Neural cell (in vitro differentiated cells): ENCODE measurements at regions not wholly inside any gene's neighbourhood (a gene's known extent, or its start where the extent isn't known, plus 50 kb on each side); places are given as distances from the start of the nearest gene placed in this dataset.

ENCODE experiments used
- H2AFZ ChIP-seq: fragments of 200-600, 300-800 bp; sonication (generic), shearing (Covaris generic); 2 replicates; pipeline ENCODE4 v1.6.0; 2014; ENCODE audit warnings: low read depth, mild to moderate bottlenecking, antibody characterized with exemption, low read length, moderate library complexity
- H3F3A ChIP-seq: fragments of 200-600 bp; shearing (Covaris generic); 2 replicates; pipeline ENCODE4 v1.6.1; 2016; ENCODE audit warnings: mild to moderate bottlenecking, moderate library complexity, mixed read lengths, antibody characterized with exemption, low read length; ENCODE audit not compliant: insufficient read depth, poor library complexity, severe bottlenecking
- H3K27ac ChIP-seq: fragments of 200-600, 300-800 bp; sonication (generic), shearing (Covaris generic); 2 replicates; pipeline ENCODE4 v1.5.1; 2014; ENCODE audit warnings: mild to moderate bottlenecking, low read length, moderate library complexity
- H3K27me3 ChIP-seq: fragments of 300-800, 200-600 bp; sonication (generic), shearing (Covaris generic); 2 replicates; pipeline ENCODE4 v1.6.0; 2014; ENCODE audit warnings: mild to moderate bottlenecking, low read depth, low read length, moderate library complexity; ENCODE audit not compliant: insufficient read depth
- H3K36me3 ChIP-seq: fragments of 300-800, 200-600 bp; sonication (generic), shearing (Covaris generic); 2 replicates; pipeline ENCODE4 v1.5.1; 2014; ENCODE audit warnings: mild to moderate bottlenecking, antibody characterized with exemption, low read length, moderate library complexity; ENCODE audit not compliant: insufficient read depth
- H3K4me2 ChIP-seq: fragments of 300-800, 200-600 bp; sonication (generic), shearing (Covaris generic); 2 replicates; pipeline ENCODE4 v1.6.0; 2014; ENCODE audit warnings: mild to moderate bottlenecking, low read length
- H3K4me3 ChIP-seq: fragments of 300-800, 200-600 bp; sonication (generic), shearing (Covaris generic); 2 replicates; pipeline ENCODE4 v1.5.1; 2014; ENCODE audit warnings: mild to moderate bottlenecking, low read length, moderate library complexity
- H3K79me2 ChIP-seq: fragments of 200-600 bp; shearing (Covaris generic); replicated peaks from 2 replicates; pipeline ENCODE4 v1.6.0; 2014; ENCODE audit warnings: mild to moderate bottlenecking, low read length, moderate library complexity; ENCODE audit not compliant: insufficient read depth
- H3K9ac ChIP-seq: fragments of 300-800, 200-600 bp; sonication (generic), shearing (Covaris generic); 2 replicates; pipeline ENCODE4 v1.6.1; 2016; ENCODE audit warnings: mild to moderate bottlenecking, low read length, mixed read lengths
- H3K9me2 ChIP-seq: fragments of 200-600 bp; shearing (Covaris generic); 2 replicates; pipeline ENCODE4 v1.6.1; 2016; ENCODE audit warnings: mild to moderate bottlenecking, low read length, mixed read lengths; ENCODE audit not compliant: insufficient read depth
- H3K9me3 ChIP-seq: fragments of 200-600, 300-800 bp; sonication (generic), shearing (Covaris generic); 2 replicates; pipeline ENCODE4 v1.6.1; 2016; ENCODE audit warnings: mild to moderate bottlenecking, mixed run types, low read length, moderate library complexity, mixed read lengths
- H4K20me1 ChIP-seq: fragments of 200-600 bp; shearing (Covaris generic); 2 replicates; pipeline ENCODE4 v1.6.1; 2016; ENCODE audit warnings: mild to moderate bottlenecking, mixed run types; ENCODE audit not compliant: insufficient read depth
- EP300 ChIP-seq: fragments of 450-650 bp; conservative IDR thresholded peaks from 2 replicates; pipeline ENCODE4 v1.6.1; 2014; ENCODE audit warnings: antibody characterized with exemption, mild to moderate bottlenecking, moderate library complexity; ENCODE audit not compliant: poor library complexity, severe bottlenecking
- EZH2 ChIP-seq: fragments of 200-600, 300-800 bp; shearing (Covaris generic), sonication (generic); IDR thresholded peaks from 2 replicates; pipeline ENCODE4 v1.6.1; 2014; ENCODE audit warnings: antibody characterized with exemption, low read length, borderline replicate concordance, mild to moderate bottlenecking; ENCODE audit not compliant: insufficient read depth, poor library complexity, severe bottlenecking
- MXI1 ChIP-seq: fragments of 450-650 bp; conservative IDR thresholded peaks from 2 replicates; pipeline ENCODE4 v1.6.1; 2014; ENCODE audit warnings: antibody characterized with exemption, mild to moderate bottlenecking; ENCODE audit not compliant: poor library complexity, severe bottlenecking
- POLR2AphosphoS5 ChIP-seq: IDR thresholded peaks from 2 replicates; pipeline ENCODE4 v1.6.1; 2012
- RAD21 ChIP-seq: fragments of 450-650 bp; conservative IDR thresholded peaks from 2 replicates; pipeline ENCODE4 v1.6.1; 2014; ENCODE audit warnings: antibody characterized with exemption, mild to moderate bottlenecking, moderate library complexity
- SMC3 ChIP-seq: fragments of 450-650 bp; conservative IDR thresholded peaks from 2 replicates; pipeline ENCODE4 v1.6.1; 2014; ENCODE audit warnings: antibody characterized with exemption, mild to moderate bottlenecking, moderate library complexity; ENCODE audit not compliant: poor library complexity
- TAF1 ChIP-seq: IDR thresholded peaks from 2 replicates; pipeline ENCODE4 v1.6.1; 2012; ENCODE audit warnings: low read depth
- TF ChIP-seq, protein P1 (sequence below): IDR thresholded peaks from 2 replicates; pipeline ENCODE4 v1.6.1; 2012; ENCODE audit warnings: borderline replicate concordance
- TF ChIP-seq, protein P2 (sequence below): fragments of 450-650 bp; IDR thresholded peaks from 2 replicates; pipeline ENCODE4 v1.5.1; 2014; ENCODE audit warnings: antibody characterized with exemption, mild to moderate bottlenecking, moderate library complexity; ENCODE audit not compliant: poor library complexity, severe bottlenecking

DNA sequence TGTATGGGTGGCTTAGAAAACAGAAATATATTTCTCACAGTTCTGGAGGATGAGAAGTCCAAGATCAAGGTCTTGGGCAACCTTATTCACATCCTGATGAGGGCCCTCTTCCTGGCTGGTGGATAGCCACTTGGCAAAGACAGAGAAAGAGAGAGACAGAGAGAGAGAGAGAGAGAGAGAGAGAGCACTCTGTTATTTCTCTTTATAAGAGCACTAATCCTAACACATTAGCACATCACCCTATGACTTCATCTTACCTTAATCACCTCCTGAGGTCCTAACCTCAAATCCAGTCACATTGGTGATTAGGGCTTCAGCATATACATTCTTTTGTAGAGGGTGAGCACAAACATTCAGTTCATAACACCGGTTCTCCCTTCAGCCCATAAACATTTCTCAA lies 430.3 kb downstream of the EFNB2 start:
- H3K79me2 ChIP-seq = no peaks in the 10 kb centered on the region
- H3K9me3 ChIP-seq = no peaks in the 10 kb centered on the region
- H3K27ac ChIP-seq = no peak overlapping the region
- no peak overlapping the region for H2AFZ ChIP-seq
- H3K9ac ChIP-seq = no peak overlapping the region
- no peak overlapping the region for H3K4me2 ChIP-seq
- H3K27me3 ChIP-seq = no peaks in the 10 kb centered on the region
- no peaks in the 10 kb centered on the region for H4K20me1 ChIP-seq
- H3K9me2 ChIP-seq = no peaks in the 10 kb centered on the region
- H3K4me3 ChIP-seq = no peak overlapping the region
- no peaks in the 10 kb centered on the region for H3K36me3 ChIP-seq
- no peak for TF ChIP-seq POLR2AphosphoS5
- TF ChIP-seq, protein P1, sequence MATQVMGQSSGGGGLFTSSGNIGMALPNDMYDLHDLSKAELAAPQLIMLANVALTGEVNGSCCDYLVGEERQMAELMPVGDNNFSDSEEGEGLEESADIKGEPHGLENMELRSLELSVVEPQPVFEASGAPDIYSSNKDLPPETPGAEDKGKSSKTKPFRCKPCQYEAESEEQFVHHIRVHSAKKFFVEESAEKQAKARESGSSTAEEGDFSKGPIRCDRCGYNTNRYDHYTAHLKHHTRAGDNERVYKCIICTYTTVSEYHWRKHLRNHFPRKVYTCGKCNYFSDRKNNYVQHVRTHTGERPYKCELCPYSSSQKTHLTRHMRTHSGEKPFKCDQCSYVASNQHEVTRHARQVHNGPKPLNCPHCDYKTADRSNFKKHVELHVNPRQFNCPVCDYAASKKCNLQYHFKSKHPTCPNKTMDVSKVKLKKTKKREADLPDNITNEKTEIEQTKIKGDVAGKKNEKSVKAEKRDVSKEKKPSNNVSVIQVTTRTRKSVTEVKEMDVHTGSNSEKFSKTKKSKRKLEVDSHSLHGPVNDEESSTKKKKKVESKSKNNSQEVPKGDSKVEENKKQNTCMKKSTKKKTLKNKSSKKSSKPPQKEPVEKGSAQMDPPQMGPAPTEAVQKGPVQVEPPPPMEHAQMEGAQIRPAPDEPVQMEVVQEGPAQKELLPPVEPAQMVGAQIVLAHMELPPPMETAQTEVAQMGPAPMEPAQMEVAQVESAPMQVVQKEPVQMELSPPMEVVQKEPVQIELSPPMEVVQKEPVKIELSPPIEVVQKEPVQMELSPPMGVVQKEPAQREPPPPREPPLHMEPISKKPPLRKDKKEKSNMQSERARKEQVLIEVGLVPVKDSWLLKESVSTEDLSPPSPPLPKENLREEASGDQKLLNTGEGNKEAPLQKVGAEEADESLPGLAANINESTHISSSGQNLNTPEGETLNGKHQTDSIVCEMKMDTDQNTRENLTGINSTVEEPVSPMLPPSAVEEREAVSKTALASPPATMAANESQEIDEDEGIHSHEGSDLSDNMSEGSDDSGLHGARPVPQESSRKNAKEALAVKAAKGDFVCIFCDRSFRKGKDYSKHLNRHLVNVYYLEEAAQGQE = no peak
- TF ChIP-seq RAD21 = no peak
- no peak for TF ChIP-seq SMC3
- no peak for TF ChIP-seq EP300
- TF ChIP-seq, protein P2, sequence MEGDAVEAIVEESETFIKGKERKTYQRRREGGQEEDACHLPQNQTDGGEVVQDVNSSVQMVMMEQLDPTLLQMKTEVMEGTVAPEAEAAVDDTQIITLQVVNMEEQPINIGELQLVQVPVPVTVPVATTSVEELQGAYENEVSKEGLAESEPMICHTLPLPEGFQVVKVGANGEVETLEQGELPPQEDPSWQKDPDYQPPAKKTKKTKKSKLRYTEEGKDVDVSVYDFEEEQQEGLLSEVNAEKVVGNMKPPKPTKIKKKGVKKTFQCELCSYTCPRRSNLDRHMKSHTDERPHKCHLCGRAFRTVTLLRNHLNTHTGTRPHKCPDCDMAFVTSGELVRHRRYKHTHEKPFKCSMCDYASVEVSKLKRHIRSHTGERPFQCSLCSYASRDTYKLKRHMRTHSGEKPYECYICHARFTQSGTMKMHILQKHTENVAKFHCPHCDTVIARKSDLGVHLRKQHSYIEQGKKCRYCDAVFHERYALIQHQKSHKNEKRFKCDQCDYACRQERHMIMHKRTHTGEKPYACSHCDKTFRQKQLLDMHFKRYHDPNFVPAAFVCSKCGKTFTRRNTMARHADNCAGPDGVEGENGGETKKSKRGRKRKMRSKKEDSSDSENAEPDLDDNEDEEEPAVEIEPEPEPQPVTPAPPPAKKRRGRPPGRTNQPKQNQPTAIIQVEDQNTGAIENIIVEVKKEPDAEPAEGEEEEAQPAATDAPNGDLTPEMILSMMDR = no peak
- TF ChIP-seq MXI1 = no peak
- H3F3A ChIP-seq = no peaks in the 10 kb centered on the region

DNA sequence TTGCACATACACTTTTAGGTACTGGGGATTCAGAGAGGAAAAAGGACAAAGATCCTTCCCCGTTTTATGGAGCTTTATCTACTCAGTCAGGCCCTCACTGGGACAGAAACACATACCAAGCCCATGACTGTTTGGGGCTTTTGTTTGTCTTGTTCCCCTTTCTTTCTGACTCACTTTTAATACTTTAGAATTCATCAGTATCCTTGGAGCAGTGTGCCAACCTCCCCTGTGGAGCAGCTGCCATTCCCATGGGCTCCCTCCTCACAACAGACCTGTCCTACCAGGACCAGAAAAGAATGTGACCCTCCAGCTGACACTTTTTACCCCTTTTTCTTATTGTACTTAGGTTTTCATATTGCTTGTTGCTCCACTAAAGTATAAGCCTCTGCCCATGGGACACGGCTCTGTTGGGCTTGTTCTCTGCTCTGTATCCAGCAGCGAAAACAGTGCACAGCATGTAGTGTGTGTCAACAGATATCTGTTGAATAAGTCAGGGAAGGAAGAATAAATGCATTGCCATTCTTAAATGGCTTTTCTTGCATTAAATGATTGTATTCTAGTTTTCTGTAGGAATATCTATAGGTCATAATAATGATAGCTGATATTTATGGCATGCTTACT lies 431.1 kb downstream of the EFNB2 start:
- Histone ChIP-seq H3F3A (no peaks in the 10 kb centered on the region), H3K36me3 (no peaks in the 10 kb centered on the region), H4K20me1 (no peaks in the 10 kb centered on the region), H3K4me2 (no peak overlapping the region), H3K9ac (no peak overlapping the region), H3K9me3 (no peaks in the 10 kb centered on the region), H3K4me3 (no peak overlapping the region), H3K27ac (no peak overlapping the region), H2AFZ (no peak overlapping the region), H3K79me2 (no peaks in the 10 kb centered on the region), H3K9me2 (no peaks in the 10 kb centered on the region), H3K27me3 (no peaks in the 10 kb centered on the region)
- TF ChIP-seq POLR2AphosphoS5 (no peak), EZH2 (no peak), RAD21 (no peak), SMC3 (no peak), TAF1 (no peak), MXI1 (no peak), EP300 (no peak)
- TF ChIP-seq, protein P2 = no peak
- TF ChIP-seq, protein P1 = no peak
